VCaP (cell line): ENCODE measurements at regions not wholly inside any gene's neighbourhood (a gene's known extent, or its start where the extent isn't known, plus 50 kb on each side); places are given as distances from the start of the nearest gene placed in this dataset.

Experiments
- H3K27ac ChIP-seq: fragments of 450-650 bp; 2 replicates; pipeline ENCODE4 v1.5.1; 2017
- CTCF ChIP-seq: fragments of 450-650 bp; conservative IDR thresholded peaks from 2 replicates; pipeline ENCODE4 v1.5.1; 2017; ENCODE audit warnings: mild to moderate bottlenecking, moderate library complexity

GRCh38 chr4:136461533-136461932 lies 1070.8 kb downstream of the PCDH18 start:
- TF ChIP-seq CTCF, result no peak

GRCh38 chr4:136458326-136458725 lies 1074.0 kb downstream of the PCDH18 start:
- TF ChIP-seq CTCF, result no peak
- no peak overlapping the region for H3K27ac ChIP-seq

More at GRCh38 chr4:136461533-136461932, 1070.8 kb downstream of the PCDH18 start:
- no peak overlapping the region for H3K27ac ChIP-seq

GRCh38 chr4:136457577-136457976 lies 1074.7 kb downstream of the PCDH18 start:
- TF ChIP-seq CTCF, result no peak
- H3K27ac ChIP-seq, result no peak overlapping the region

GRCh38 chr4:136457004-136457403 lies 1075.3 kb downstream of the PCDH18 start:
- H3K27ac ChIP-seq, result no peak overlapping the region
- no peak for TF ChIP-seq CTCF

- no peak for TF ChIP-seq CTCF
- H3K27ac ChIP-seq, result no peak overlapping the region
Measured at GRCh38 chr4:136443006-136443405, 1089.3 kb downstream of the PCDH18 start.

- H3K27ac ChIP-seq, result no peak overlapping the region
- TF ChIP-seq CTCF, result no peak
Measured at GRCh38 chr4:136442447-136442846, 1089.8 kb downstream of the PCDH18 start.

- TF ChIP-seq CTCF, result no peak
- H3K27ac ChIP-seq, result no peak overlapping the region
Measured at GRCh38 chr4:136441629-136442282, 1090.5 kb downstream of the PCDH18 start.
